SK-N-SH (cell line): ENCODE measurements at regions not wholly inside any gene's neighbourhood (a gene's known extent, or its start where the extent isn't known, plus 50 kb on each side); places are given as distances from the start of the nearest gene placed in this dataset.

Source experiments
- CTCF ChIA-PET: fragments of 300-600, 350-600 bp; formaldehyde crosslinking; extraction: SDS; loops from one replicate; lab custom pipeline; 2021; lab: Yijun Ruan, JAX
- POLR2A ChIA-PET: fragments of 350-600 bp; sonication (Branson Sonifier 250); formaldehyde crosslinking; extraction: SDS; loops from one replicate; lab custom pipeline; 2020; ENCODE audit warnings: antibody characterized with exemption, inconsistent platforms; lab: Yijun Ruan, JAX
- DNase-seq: peaks from one replicate; pipeline ENCODE4 v3.0.0; 2012
- H2AFZ ChIP-seq: fragments of 200-600 bp; sonication (generic); 2 replicates; pipeline ENCODE4 v1.8.1; 2016; ENCODE audit warnings: antibody characterized with exemption, mild to moderate bottlenecking, low read depth
- H3F3A ChIP-seq: fragments of 200-600 bp; sonication (generic); replicated peaks from 2 replicates; pipeline ENCODE3; 2016; ENCODE audit warnings: antibody characterized with exemption, mild to moderate bottlenecking; ENCODE audit not compliant: insufficient read depth
- H3K27ac ChIP-seq, 2 experiments: fragments of 200-500 bp in 1 of 2; fragments of 200-600 bp in 1 of 2; sonication (Bioruptor generic) in 1 of 2; sonication (generic), shearing (Covaris generic) in 1 of 2; 2 replicates each; pipeline versions ENCODE4 v1.5.1 to v1.6.1; 2014 to 2016; ENCODE audit warnings: low read depth in 2 of 2, inconsistent platforms in 1 of 2, low read length in 1 of 2, mild to moderate bottlenecking in 1 of 2, mixed read lengths in 1 of 2
- H3K27me3 ChIP-seq: fragments of 200-600 bp; sonication (generic), shearing (Covaris generic); 2 replicates; pipeline ENCODE4 v1.6.1; 2016; ENCODE audit warnings: mixed run types; ENCODE audit not compliant: insufficient read depth
- H3K36me3 ChIP-seq, 2 experiments: fragments of 200-500 bp in 1 of 2; fragments of 200-600 bp in 1 of 2; sonication (Bioruptor generic) in 1 of 2; sonication (generic) in 1 of 2; replicated peaks in 1 of 2; 2 replicates each; pipeline versions ENCODE3 to v1.5.1; 2014 to 2016; ENCODE audit warnings: low read length in 1 of 2, mild to moderate bottlenecking in 1 of 2; ENCODE audit not compliant: insufficient read depth in 2 of 2, control insufficient read depth in 1 of 2
- H3K4me1 ChIP-seq, 2 experiments: fragments of 200-500 bp in 1 of 2; fragments of 200-600 bp in 1 of 2; sonication (Bioruptor generic) in 1 of 2; sonication (generic), shearing (Covaris generic) in 1 of 2; 2 replicates each; pipeline versions ENCODE4 v1.5.1 to v1.6.1; 2014 to 2016; ENCODE audit warnings: low read depth in 1 of 2, low read length in 1 of 2, mixed run types in 1 of 2; ENCODE audit not compliant: insufficient read depth in 2 of 2, control insufficient read depth in 1 of 2
- H3K4me2 ChIP-seq: fragments of 200-600 bp; sonication (generic), shearing (Covaris generic); 2 replicates; pipeline ENCODE4 v1.6.1; 2017; ENCODE audit warnings: mixed run types
- H3K4me3 ChIP-seq, 2 experiments: fragments of 200-500 bp in 1 of 2; fragments of 200-600 bp in 1 of 2; sonication (Bioruptor generic) in 1 of 2; sonication (generic), shearing (Covaris generic) in 1 of 2; 2 replicates each; pipeline versions ENCODE4 v1.5.1 to v1.8.1; 2014 to 2016; ENCODE audit warnings: low read depth in 2 of 2, inconsistent platforms in 1 of 2, low read length in 1 of 2, mild to moderate bottlenecking in 1 of 2, mixed read lengths in 1 of 2, moderate library complexity in 1 of 2
- H3K79me2 ChIP-seq: fragments of 200-600 bp; sonication (generic); 2 replicates; pipeline ENCODE4 v1.8.1; 2017; ENCODE audit warnings: mild to moderate bottlenecking; ENCODE audit not compliant: insufficient read depth
- H3K9ac ChIP-seq: fragments of 200-600 bp; sonication (generic); 2 replicates; pipeline ENCODE4 v1.6.1; 2017; ENCODE audit warnings: mixed run types
- H3K9me2 ChIP-seq: fragments of 200-600 bp; sonication (generic); 2 replicates; pipeline ENCODE4 v1.6.1; 2017; ENCODE audit warnings: mixed run types
- H3K9me3 ChIP-seq: fragments of 200-600 bp; sonication (generic); 2 replicates; pipeline ENCODE4 v1.6.1; 2017; ENCODE audit warnings: mixed run types, mild to moderate bottlenecking, moderate library complexity
- H4K20me1 ChIP-seq: fragments of 200-600 bp; sonication (generic); 2 replicates; pipeline ENCODE4 v1.6.1; 2017; ENCODE audit warnings: mild to moderate bottlenecking, mixed run types; ENCODE audit not compliant: insufficient read depth
- ELF1 ChIP-seq: IDR thresholded peaks from 2 replicates; pipeline ENCODE4 v1.4.0; 2012
- FOXM1 ChIP-seq: IDR thresholded peaks from 2 replicates; pipeline ENCODE4 v1.4.0; 2012; ENCODE audit warnings: low read depth, mild to moderate bottlenecking
- GABPA ChIP-seq: IDR thresholded peaks from 2 replicates; pipeline ENCODE4 v1.4.0; 2012; ENCODE audit warnings: low read depth, mild to moderate bottlenecking
- GATA2 ChIP-seq: sonication (generic); formaldehyde crosslinking; IDR thresholded peaks from 2 replicates; pipeline ENCODE4 v1.5.0; 2020; ENCODE audit warnings: mild to moderate bottlenecking, missing genetic modification reagents
- MEF2A ChIP-seq: IDR thresholded peaks from 2 replicates; pipeline ENCODE4 v1.4.0; 2012; ENCODE audit warnings: low read depth, borderline replicate concordance
- NRF1 ChIP-seq: IDR thresholded peaks from 2 replicates; pipeline ENCODE4 v1.6.1; 2012; ENCODE audit warnings: low read depth, mild to moderate bottlenecking, low read length
- POLR2AphosphoS5 ChIP-seq: IDR thresholded peaks from 2 replicates; pipeline ENCODE4 v1.6.1; 2012; ENCODE audit warnings: low read depth, low read length
- REST ChIP-seq: IDR thresholded peaks from 2 replicates; pipeline ENCODE4 v1.6.1; 2012; ENCODE audit warnings: mild to moderate bottlenecking, low read depth, low read length, moderate library complexity
- RFX5 ChIP-seq: IDR thresholded peaks from 2 replicates; pipeline ENCODE4 v1.6.1; 2012; ENCODE audit warnings: mild to moderate bottlenecking, improper control_type of control experiment, low read length
- SMC3 ChIP-seq: IDR thresholded peaks from 2 replicates; pipeline ENCODE4 v1.6.1; 2012; ENCODE audit warnings: low read depth, low read length, improper control_type of control experiment
- TEAD4 ChIP-seq: IDR thresholded peaks from 2 replicates; pipeline ENCODE4 v1.4.0; 2012; ENCODE audit warnings: mild to moderate bottlenecking, borderline replicate concordance; ENCODE audit not compliant: insufficient read depth
- ZBTB33 ChIP-seq: IDR thresholded peaks from 2 replicates; pipeline ENCODE4 v1.4.0; 2012; ENCODE audit warnings: low read depth, borderline replicate concordance
- WGBS: methylation state at CpG from one replicate; pipeline ENCODE4 v1.1.6; 2017; ENCODE audit warnings: low lambda C conversion rate; 5-methylcytosine and 5-hydroxymethylcytosine counted together
- TF ChIP-seq, protein P1 (sequence below): IDR thresholded peaks from 2 replicates; pipeline ENCODE4 v1.4.0; 2012; ENCODE audit warnings: low read depth
- TF ChIP-seq, protein P2 (sequence below): IDR thresholded peaks from 2 replicates; pipeline ENCODE4 v1.4.0; 2012; ENCODE audit warnings: low read depth, borderline replicate concordance
- TF ChIP-seq, protein P3 (sequence below): IDR thresholded peaks from 2 replicates; pipeline ENCODE4; 2012

- H3K9me3 ChIP-seq = no peaks in the 10 kb centered on the region
- WGBS = 9% methylated on average over 3 of the region's 3 CpGs
- H4K20me1 ChIP-seq = no peaks in the 10 kb centered on the region
- no peaks in the 10 kb centered on the region for H3K27me3 ChIP-seq
- no peaks in the 10 kb centered on the region for H3K4me1 ChIP-seq
- H3K4me2 ChIP-seq = no peak overlapping the region
- TF ChIP-seq ZBTB33 = no peak
- TF ChIP-seq GATA2 (CRISPR knock-in tag) = no peak
- no peak for TF ChIP-seq REST
- TF ChIP-seq, protein P1, sequence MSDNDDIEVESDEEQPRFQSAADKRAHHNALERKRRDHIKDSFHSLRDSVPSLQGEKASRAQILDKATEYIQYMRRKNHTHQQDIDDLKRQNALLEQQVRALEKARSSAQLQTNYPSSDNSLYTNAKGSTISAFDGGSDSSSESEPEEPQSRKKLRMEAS = no peak
- no peak for TF ChIP-seq RFX5
- no peak for TF ChIP-seq SMC3
- no peak for TF ChIP-seq GABPA
- TF ChIP-seq POLR2AphosphoS5 = no peak
- TF ChIP-seq MEF2A = no peak
- no peak for TF ChIP-seq NRF1
- TF ChIP-seq, protein P2, sequence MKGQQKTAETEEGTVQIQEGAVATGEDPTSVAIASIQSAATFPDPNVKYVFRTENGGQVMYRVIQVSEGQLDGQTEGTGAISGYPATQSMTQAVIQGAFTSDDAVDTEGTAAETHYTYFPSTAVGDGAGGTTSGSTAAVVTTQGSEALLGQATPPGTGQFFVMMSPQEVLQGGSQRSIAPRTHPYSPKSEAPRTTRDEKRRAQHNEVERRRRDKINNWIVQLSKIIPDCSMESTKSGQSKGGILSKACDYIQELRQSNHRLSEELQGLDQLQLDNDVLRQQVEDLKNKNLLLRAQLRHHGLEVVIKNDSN = no peak
- TF ChIP-seq TEAD4 = no peak
- TF ChIP-seq, protein P3, sequence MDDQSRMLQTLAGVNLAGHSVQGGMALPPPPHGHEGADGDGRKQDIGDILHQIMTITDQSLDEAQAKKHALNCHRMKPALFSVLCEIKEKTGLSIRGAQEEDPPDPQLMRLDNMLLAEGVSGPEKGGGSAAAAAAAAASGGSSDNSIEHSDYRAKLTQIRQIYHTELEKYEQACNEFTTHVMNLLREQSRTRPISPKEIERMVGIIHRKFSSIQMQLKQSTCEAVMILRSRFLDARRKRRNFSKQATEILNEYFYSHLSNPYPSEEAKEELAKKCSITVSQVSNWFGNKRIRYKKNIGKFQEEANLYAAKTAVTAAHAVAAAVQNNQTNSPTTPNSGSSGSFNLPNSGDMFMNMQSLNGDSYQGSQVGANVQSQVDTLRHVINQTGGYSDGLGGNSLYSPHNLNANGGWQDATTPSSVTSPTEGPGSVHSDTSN = no peak
- no peak for TF ChIP-seq ELF1
- no peak for TF ChIP-seq FOXM1
- H3K9ac ChIP-seq = no peak overlapping the region
- no peaks in the 10 kb centered on the region for H3K36me3 ChIP-seq
- no peaks in the 10 kb centered on the region for H3F3A ChIP-seq
- no peak overlapping the region for H3K4me3 ChIP-seq
- CTCF ChIA-PET = no interaction called here
- POLR2A ChIA-PET = no interaction called here
- H3K27ac ChIP-seq = no peak overlapping the region
- no peaks in the 10 kb centered on the region for H3K9me2 ChIP-seq
- no peaks in the 10 kb centered on the region for H3K79me2 ChIP-seq
- no peak for DNase-seq
- no peak overlapping the region for H2AFZ ChIP-seq
Measured at GRCh38 chr5:4020400-4020799, 424.8 kb downstream of the IRX1 start.
